ENCODE measurements at regions not wholly inside any gene's neighbourhood (a gene's known extent, or its start where the extent isn't known, plus 50 kb on each side); places are given as distances from the start of the nearest gene placed in this dataset.

GRCh38 chr5:56534102-56534829 is 281.1 kb upstream of the MAP3K1 start:
- H3K4me3 Mint-ChIP-seq: no peak overlapping the region
- H3K27me3 ChIP-seq (ENCODE audit: control insufficient read depth, insufficient read depth, low read length): no peaks in the 10 kb centered on the region
- H3K36me3 ChIP-seq (ENCODE audit: control insufficient read depth, insufficient read depth, low read length): no peaks in the 10 kb centered on the region
- H3K9me3 ChIP-seq (ENCODE audit: control insufficient read depth in 2 of 2, low read length in 2 of 2): no peaks in the 10 kb centered on the region
- H3K27me3 Mint-ChIP-seq: no peaks in the 10 kb centered on the region
- no peak overlapping the region for H3K27ac ChIP-seq (ENCODE audit: insufficient read depth, low read length, poor library complexity, severe bottlenecking)
- DNase-seq: peak in 1 of 3 donors; percentile 90
- H3K9me3 Mint-ChIP-seq: peaks cover 0 to 4% (median 0%) of the 10 kb centered on the region in 7 donors
- peaks cover 7 to 14% (median 10%) of the 10 kb centered on the region in 4 donors for H3K4me1 Mint-ChIP-seq
- peak overlapping the region in 2 of 3 donors; percentile 48 to 72 for H3K27ac Mint-ChIP-seq
- peaks cover 11% of the 10 kb centered on the region for H3K4me1 ChIP-seq (ENCODE audit: control insufficient read depth, insufficient read depth, low read length, poor library complexity, severe bottlenecking)
- ATAC-seq (ENCODE audit: low read depth in 2 of 2): peak; percentile 87 to 91
- H3K36me3 Mint-ChIP-seq: no peaks in the 10 kb centered on the region
- no peak overlapping the region for H3K4me3 ChIP-seq (ENCODE audit: low read depth, low read length)

- Histone ChIP-seq H3K36me3 (ENCODE audit: control insufficient read depth, insufficient read depth, low read length) (no peaks in the 10 kb centered on the region), H3K27ac (ENCODE audit: insufficient read depth, low read length, poor library complexity, severe bottlenecking) (no peak overlapping the region), H3K27me3 (ENCODE audit: control insufficient read depth, insufficient read depth, low read length) (no peaks in the 10 kb centered on the region), H3K9me3 (ENCODE audit: control insufficient read depth in 2 of 2, low read length in 2 of 2) (no peaks in the 10 kb centered on the region), H3K4me3 (ENCODE audit: low read depth, low read length) (no peak overlapping the region), H3K4me1 (ENCODE audit: control insufficient read depth, insufficient read depth, low read length, poor library complexity, severe bottlenecking) (peaks cover 11% of the 10 kb centered on the region)
- Mint-ChIP-seq H3K36me3 (no peaks in the 10 kb centered on the region), H3K4me3 (no peak overlapping the region), H3K27ac (no peak overlapping the region), H3K27me3 (no peaks in the 10 kb centered on the region), H3K9me3 (peaks cover 0 to 4% (median 0%) of the 10 kb centered on the region in 7 donors), H3K4me1 (peaks cover 9 to 21% (median 11%) of the 10 kb centered on the region in 4 donors)
- DNase-seq (no peak), ATAC-seq (ENCODE audit: low read depth in 2 of 2) (no peak)
These were observed 282.9 kb upstream of the MAP3K1 start for GRCh38 chr5:56532466-56532865.

- Mint-ChIP-seq H3K27me3 (no peaks in the 10 kb centered on the region), H3K4me1 (peaks cover 5 to 29% (median 15%) of the 10 kb centered on the region in 4 donors), H3K27ac (peak overlapping the region in 1 of 3 donors; percentile 92), H3K9me3 (peaks cover 0 to 4% (median 0%) of the 10 kb centered on the region in 7 donors), H3K36me3 (no peaks in the 10 kb centered on the region), H3K4me3 (peak overlapping the region in 1 of 4 donors; percentile 34)
- no peak for ATAC-seq (ENCODE audit: low read depth in 2 of 2)
- no peaks in the 10 kb centered on the region for H3K36me3 ChIP-seq (ENCODE audit: control insufficient read depth, insufficient read depth, low read length)
- H3K27me3 ChIP-seq (ENCODE audit: control insufficient read depth, insufficient read depth, low read length): no peaks in the 10 kb centered on the region
- H3K9me3 ChIP-seq (ENCODE audit: control insufficient read depth in 2 of 2, low read length in 2 of 2): no peaks in the 10 kb centered on the region
- no peak overlapping the region for H3K27ac ChIP-seq (ENCODE audit: insufficient read depth, low read length, poor library complexity, severe bottlenecking)
- H3K4me1 ChIP-seq (ENCODE audit: control insufficient read depth, insufficient read depth, low read length, poor library complexity, severe bottlenecking): peaks cover 11% of the 10 kb centered on the region
- no peak overlapping the region for H3K4me3 ChIP-seq (ENCODE audit: low read depth, low read length)
- DNase-seq: no peak
These were observed 284.7 kb upstream of the MAP3K1 start for GRCh38 chr5:56530626-56531138.

GRCh38 chr5:56529666-56530430 is 285.5 kb upstream of the MAP3K1 start:
- Histone ChIP-seq H3K27ac (ENCODE audit: insufficient read depth, low read length, poor library complexity, severe bottlenecking) (no peak overlapping the region), H3K9me3 (ENCODE audit: control insufficient read depth in 2 of 2, low read length in 2 of 2) (no peaks in the 10 kb centered on the region), H3K4me1 (ENCODE audit: control insufficient read depth, insufficient read depth, low read length, poor library complexity, severe bottlenecking) (peaks cover 11% of the 10 kb centered on the region), H3K27me3 (ENCODE audit: control insufficient read depth, insufficient read depth, low read length) (no peaks in the 10 kb centered on the region), H3K4me3 (ENCODE audit: low read depth, low read length) (no peak overlapping the region), H3K36me3 (ENCODE audit: control insufficient read depth, insufficient read depth, low read length) (no peaks in the 10 kb centered on the region)
- ATAC-seq (ENCODE audit: low read depth in 2 of 2) (no peak), DNase-seq (no peak)
- H3K27me3 Mint-ChIP-seq: no peaks in the 10 kb centered on the region
- peaks cover 5 to 27% (median 15%) of the 10 kb centered on the region in 4 donors for H3K4me1 Mint-ChIP-seq
- H3K27ac Mint-ChIP-seq: peak overlapping the region in 1 of 3 donors; percentile 10
- peaks cover 0 to 4% (median 0%) of the 10 kb centered on the region in 7 donors for H3K9me3 Mint-ChIP-seq
- H3K4me3 Mint-ChIP-seq: no peak overlapping the region
- no peaks in the 10 kb centered on the region for H3K36me3 Mint-ChIP-seq

- no peaks in the 10 kb centered on the region for H3K9me3 ChIP-seq (ENCODE audit: control insufficient read depth in 2 of 2, low read length in 2 of 2)
- no peaks in the 10 kb centered on the region for H3K36me3 ChIP-seq (ENCODE audit: control insufficient read depth, insufficient read depth, low read length)
- no peak overlapping the region for H3K27ac ChIP-seq (ENCODE audit: insufficient read depth, low read length, poor library complexity, severe bottlenecking)
- Mint-ChIP-seq H3K27me3 (no peaks in the 10 kb centered on the region), H3K9me3 (peaks cover 0 to 2% (median 0%) of the 10 kb centered on the region in 7 donors), H3K4me3 (no peak overlapping the region), H3K36me3 (no peaks in the 10 kb centered on the region), H3K27ac (peak overlapping the region; percentile 53 to 84 (median 62)), H3K4me1 (peaks cover 5 to 14% (median 12%) of the 10 kb centered on the region in 4 donors)
- DNase-seq (peak in 1 of 3 donors; percentile 75), ATAC-seq (ENCODE audit: low read depth in 2 of 2) (peak; percentile 52 to 73)
- no peak overlapping the region for H3K4me3 ChIP-seq (ENCODE audit: low read depth, low read length)
- no peaks in the 10 kb centered on the region for H3K27me3 ChIP-seq (ENCODE audit: control insufficient read depth, insufficient read depth, low read length)
- H3K4me1 ChIP-seq (ENCODE audit: control insufficient read depth, insufficient read depth, low read length, poor library complexity, severe bottlenecking): no peaks in the 10 kb centered on the region
These were observed 288.2 kb upstream of the MAP3K1 start for GRCh38 chr5:56527174-56527573.

GRCh38 chr5:56525113-56525512 is 290.2 kb upstream of the MAP3K1 start:
- no peaks in the 10 kb centered on the region for H3K27me3 Mint-ChIP-seq
- no peaks in the 10 kb centered on the region for H3K9me3 Mint-ChIP-seq
- Histone ChIP-seq H3K9me3 (ENCODE audit: control insufficient read depth in 2 of 2, low read length in 2 of 2) (no peaks in the 10 kb centered on the region), H3K36me3 (ENCODE audit: control insufficient read depth, insufficient read depth, low read length) (no peaks in the 10 kb centered on the region), H3K4me1 (ENCODE audit: control insufficient read depth, insufficient read depth, low read length, poor library complexity, severe bottlenecking) (no peaks in the 10 kb centered on the region), H3K27ac (ENCODE audit: insufficient read depth, low read length, poor library complexity, severe bottlenecking) (no peak overlapping the region), H3K27me3 (ENCODE audit: control insufficient read depth, insufficient read depth, low read length) (no peaks in the 10 kb centered on the region), H3K4me3 (ENCODE audit: low read depth, low read length) (no peak overlapping the region)
- H3K27ac Mint-ChIP-seq: peak overlapping the region in 1 of 3 donors; percentile 25
- no peak overlapping the region for H3K4me3 Mint-ChIP-seq
- ATAC-seq (ENCODE audit: low read depth in 2 of 2) (no peak), DNase-seq (no peak)
- H3K36me3 Mint-ChIP-seq: no peaks in the 10 kb centered on the region
- H3K4me1 Mint-ChIP-seq: peaks cover 0 to 14% (median 5%) of the 10 kb centered on the region in 4 donors

GRCh38 chr5:56523790-56524575 is 290.9 kb upstream of the ANKRD55 start:
- H3K4me3 Mint-ChIP-seq: no peak overlapping the region

More at GRCh38 chr5:56523790-56524575, 290.9 kb upstream of the ANKRD55 start:
- no peak overlapping the region for H3K27ac Mint-ChIP-seq
- DNase-seq (no peak), ATAC-seq (ENCODE audit: low read depth in 2 of 2) (no peak)
- H3K4me3 ChIP-seq (ENCODE audit: low read depth, low read length): no peak overlapping the region
- no peaks in the 10 kb centered on the region for H3K27me3 ChIP-seq (ENCODE audit: control insufficient read depth, insufficient read depth, low read length)
- no peaks in the 10 kb centered on the region for H3K27me3 Mint-ChIP-seq
- H3K9me3 ChIP-seq (ENCODE audit: control insufficient read depth in 2 of 2, low read length in 2 of 2): no peaks in the 10 kb centered on the region
- peaks cover 0 to 18% (median 5%) of the 10 kb centered on the region in 4 donors for H3K4me1 Mint-ChIP-seq
- no peaks in the 10 kb centered on the region for H3K4me1 ChIP-seq (ENCODE audit: control insufficient read depth, insufficient read depth, low read length, poor library complexity, severe bottlenecking)
- no peaks in the 10 kb centered on the region for H3K36me3 ChIP-seq (ENCODE audit: control insufficient read depth, insufficient read depth, low read length)
- H3K27ac ChIP-seq (ENCODE audit: insufficient read depth, low read length, poor library complexity, severe bottlenecking): no peak overlapping the region
- H3K9me3 Mint-ChIP-seq: no peaks in the 10 kb centered on the region
- no peaks in the 10 kb centered on the region for H3K36me3 Mint-ChIP-seq

Data from CD4-positive, CD25-positive, alpha-beta regulatory T cell (primary cell).